H9 (cell line): ENCODE measurements at regions not wholly inside any gene's neighbourhood (a gene's known extent, or its start where the extent isn't known, plus 50 kb on each side); places are given as distances from the start of the nearest gene placed in this dataset.
"Not testable (repeated sequence)": the region's sequence is repeated elsewhere in the genome, so short reads cannot be mapped to it uniquely, and the experiment has no call there.

ENCODE experiments used
- DNase-seq: peaks from one replicate; pipeline ENCODE4 v3.0.0-alpha.2; 2017
- H2AFZ ChIP-seq: one replicate; pipeline ENCODE4 v1.6.1; 2013; ENCODE audit warnings: mild to moderate bottlenecking, low read length, control low read depth, moderate library complexity
- H2AK5ac ChIP-seq: 2 replicates; pipeline ENCODE4 v1.6.1; 2013; ENCODE audit warnings: low read length, control low read depth, mixed read lengths; ENCODE audit not compliant: insufficient read length
- H2BK120ac ChIP-seq: one replicate; pipeline ENCODE4 v1.6.1; 2013; ENCODE audit warnings: low read depth, mild to moderate bottlenecking, low read length, control low read depth, inconsistent platforms; ENCODE audit not compliant: poor library complexity, severe bottlenecking
- H2BK12ac ChIP-seq: 2 replicates; pipeline ENCODE4 v1.6.1; 2013; ENCODE audit warnings: low read length, control low read depth, mixed read lengths, low read depth; ENCODE audit not compliant: insufficient read length
- H2BK15ac ChIP-seq: 2 replicates; pipeline ENCODE4 v1.6.1; 2013; ENCODE audit warnings: low read depth, low read length, control low read depth
- H2BK20ac ChIP-seq: one replicate; pipeline ENCODE4 v1.6.1; 2013; ENCODE audit warnings: low read depth, mild to moderate bottlenecking, low read length, control low read depth, inconsistent platforms; ENCODE audit not compliant: poor library complexity, severe bottlenecking
- H2BK5ac ChIP-seq: 2 replicates; pipeline ENCODE4 v1.6.1; 2013; ENCODE audit warnings: low read length, control low read depth, mixed read lengths; ENCODE audit not compliant: insufficient read length
- H3K14ac ChIP-seq: 2 replicates; pipeline ENCODE4 v1.6.1; 2013; ENCODE audit warnings: low read length, control low read depth; ENCODE audit not compliant: insufficient read depth
- H3K18ac ChIP-seq: 2 replicates; pipeline ENCODE4 v1.6.1; 2013; ENCODE audit warnings: low read depth, mild to moderate bottlenecking, mixed read lengths, low read length, control low read depth; ENCODE audit not compliant: insufficient read length
- H3K23ac ChIP-seq: 2 replicates; pipeline ENCODE4 v1.6.1; 2013; ENCODE audit warnings: low read length, control low read depth, mixed read lengths, low read depth; ENCODE audit not compliant: insufficient read length
- H3K23me2 ChIP-seq: 2 replicates; pipeline ENCODE4 v1.6.1; 2013; ENCODE audit warnings: low read depth, mild to moderate bottlenecking, mixed read lengths, low read length, control low read depth; ENCODE audit not compliant: insufficient read length, poor library complexity, severe bottlenecking
- H3K27ac ChIP-seq: 2 replicates; pipeline ENCODE4 v1.5.1; 2013; ENCODE audit warnings: low read length, control low read depth, mixed read lengths, low read depth; ENCODE audit not compliant: insufficient read length
- H3K27me3 ChIP-seq: 2 replicates; pipeline ENCODE4 v1.6.1; 2013; ENCODE audit warnings: low read length, control low read depth, inconsistent platforms; ENCODE audit not compliant: insufficient read depth
- H3K4ac ChIP-seq: 2 replicates; pipeline ENCODE4 v1.6.1; 2013; ENCODE audit warnings: low read depth, mild to moderate bottlenecking, control low read depth, inconsistent platforms, low read length, moderate library complexity
- H3K4me1 ChIP-seq: 2 replicates; pipeline ENCODE4 v1.6.1; 2013; ENCODE audit warnings: low read length, control low read depth, inconsistent platforms; ENCODE audit not compliant: insufficient read depth
- H3K4me2 ChIP-seq: 2 replicates; pipeline ENCODE4 v1.6.1; 2013; ENCODE audit warnings: low read length, control low read depth, mixed read lengths; ENCODE audit not compliant: insufficient read length, insufficient read depth
- H3K56ac ChIP-seq: 2 replicates; pipeline ENCODE4 v1.6.1; 2013; ENCODE audit warnings: low read depth, mild to moderate bottlenecking, mixed read lengths, low read length, control low read depth; ENCODE audit not compliant: insufficient read length
- H3K79me1 ChIP-seq: 2 replicates; pipeline ENCODE4 v1.6.1; 2013; ENCODE audit warnings: low read depth, mild to moderate bottlenecking, moderate library complexity, low read length, control low read depth, inconsistent platforms; ENCODE audit not compliant: insufficient read depth, poor library complexity, severe bottlenecking
- H3K79me2 ChIP-seq: 2 replicates; pipeline ENCODE4 v1.6.1; 2013; ENCODE audit warnings: low read length, control low read depth, inconsistent platforms; ENCODE audit not compliant: insufficient read depth
- H3K9ac ChIP-seq: 2 replicates; pipeline ENCODE4 v1.6.1; 2013; ENCODE audit warnings: low read length, control low read depth, mixed read lengths; ENCODE audit not compliant: insufficient read length; ENCODE audit errors: extremely low read depth
- H3K9me3 ChIP-seq: one replicate; pipeline ENCODE4 v1.6.1; 2013; ENCODE audit warnings: low read depth, low read length, inconsistent platforms; ENCODE audit not compliant: control insufficient read depth
- H3T11ph ChIP-seq: one replicate; pipeline ENCODE4 v1.6.1; 2013; ENCODE audit warnings: mild to moderate bottlenecking, low read length, control low read depth, inconsistent platforms
- H4K20me1 ChIP-seq: one replicate; pipeline ENCODE4 v1.6.1; 2013; ENCODE audit not compliant: control insufficient read depth, insufficient read length, insufficient read depth
- H4K5ac ChIP-seq: 2 replicates; pipeline ENCODE4 v1.6.1; 2013; ENCODE audit warnings: low read depth, mild to moderate bottlenecking, mixed read lengths, low read length, control low read depth; ENCODE audit not compliant: insufficient read length
- H4K8ac ChIP-seq: replicated peaks from 2 replicates; pipeline ENCODE4 v1.6.1; 2013; ENCODE audit warnings: low read length, control low read depth, mixed read lengths, low read depth; ENCODE audit not compliant: insufficient read length
- H4K91ac ChIP-seq: 2 replicates; pipeline ENCODE4 v1.6.1; 2013; ENCODE audit warnings: low read depth, mild to moderate bottlenecking, moderate library complexity, mixed read lengths, low read length, control low read depth; ENCODE audit not compliant: insufficient read length
- H3K27ac Mint-ChIP-seq, 3 experiments: 2 replicates in 2 of 3; 3 replicates in 1 of 3; pipeline ENCODE4 v1.8.0; 2020 to 2021; ENCODE audit warnings: mixed read lengths in 3 of 3, mild to moderate bottlenecking in 1 of 3, moderate library complexity in 1 of 3
- H3K27me3 Mint-ChIP-seq: 2 replicates; pipeline ENCODE4 v1.8.0; 2021; ENCODE audit warnings: low read depth, mild to moderate bottlenecking, moderate library complexity, mixed read lengths
- H3K36me3 Mint-ChIP-seq, 3 experiments: 2 replicates in 2 of 3; 3 replicates in 1 of 3; pipeline ENCODE4 v1.8.0; 2020 to 2021; ENCODE audit warnings: low read depth in 3 of 3, mixed read lengths in 3 of 3; ENCODE audit not compliant: insufficient read depth in 1 of 3
- H3K4me1 Mint-ChIP-seq, 2 experiments: 2 replicates each; pipeline ENCODE4 v1.8.0; 2020; ENCODE audit warnings: mixed read lengths in 2 of 2
- H3K4me3 Mint-ChIP-seq, 2 experiments: 2 replicates in 1 of 2; 3 replicates in 1 of 2; pipeline ENCODE4 v1.8.0; 2020 to 2021; ENCODE audit warnings: mild to moderate bottlenecking in 2 of 2, mixed read lengths in 2 of 2, moderate library complexity in 1 of 2
- H3K9me3 Mint-ChIP-seq, 2 experiments: 2 replicates in 1 of 2; 3 replicates in 1 of 2; pipeline ENCODE4 v1.8.0; 2020; ENCODE audit warnings: mild to moderate bottlenecking in 2 of 2, mixed read lengths in 2 of 2, moderate library complexity in 1 of 2
- WGBS: extraction: QIAGEN DNeasy Blood & Tissue Kit; methylation state at CpG from one replicate; pipeline ENCODE4 v1.1.7; 2013; ENCODE audit warnings: missing lambda C conversion rate, low lambda C conversion rate, mixed read lengths; ENCODE audit not compliant: insufficient read length; ENCODE audit errors: extremely low coverage; 5-methylcytosine and 5-hydroxymethylcytosine counted together

DNA sequence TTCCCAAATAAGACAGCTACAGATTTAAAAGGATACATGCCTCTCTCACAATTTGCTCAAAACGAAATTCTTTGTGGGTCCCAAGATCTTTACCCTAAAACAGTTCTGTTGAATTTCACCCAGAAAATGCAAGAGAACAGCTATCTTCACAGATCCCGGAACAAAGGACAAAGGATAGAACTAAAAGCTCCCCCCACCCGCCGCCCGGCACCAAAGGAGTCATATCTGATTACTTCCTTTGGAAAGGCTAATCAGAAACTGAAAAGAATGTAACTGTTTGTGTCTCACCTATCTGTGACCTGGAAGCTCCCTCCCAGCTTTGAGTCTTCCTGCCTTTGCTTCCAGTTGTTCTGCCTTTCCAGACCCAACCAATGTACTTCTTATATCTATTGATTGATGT, 339.2 kb downstream of the CNTNAP3B start:
- not testable (repeated sequence) for H3K27me3 Mint-ChIP-seq, H3K4me1 ChIP-seq, H3T11ph ChIP-seq, H2AFZ ChIP-seq, H4K8ac ChIP-seq, H2AK5ac ChIP-seq, H2BK15ac ChIP-seq, DNase-seq, H3K23me2 ChIP-seq, H3K9ac ChIP-seq, H2BK5ac ChIP-seq, H3K36me3 Mint-ChIP-seq, H3K27me3 ChIP-seq, H3K14ac ChIP-seq, H3K4me2 ChIP-seq, H2BK20ac ChIP-seq, H2BK12ac ChIP-seq, H3K18ac ChIP-seq, H3K27ac ChIP-seq, H3K79me1 ChIP-seq, H3K23ac ChIP-seq, H3K56ac ChIP-seq, H2BK120ac ChIP-seq, H4K20me1 ChIP-seq, H4K91ac ChIP-seq, H3K4ac ChIP-seq, H4K5ac ChIP-seq, H3K9me3 ChIP-seq, H3K79me2 ChIP-seq, H3K4me3 Mint-ChIP-seq, H3K27ac Mint-ChIP-seq, H3K9me3 Mint-ChIP-seq
- peaks cover 9 to 11% of the 10 kb centered on the region in 2 experiments for H3K4me1 Mint-ChIP-seq
- no CpG with 5 or more reads among the region's 5 CpGs for WGBS

DNA sequence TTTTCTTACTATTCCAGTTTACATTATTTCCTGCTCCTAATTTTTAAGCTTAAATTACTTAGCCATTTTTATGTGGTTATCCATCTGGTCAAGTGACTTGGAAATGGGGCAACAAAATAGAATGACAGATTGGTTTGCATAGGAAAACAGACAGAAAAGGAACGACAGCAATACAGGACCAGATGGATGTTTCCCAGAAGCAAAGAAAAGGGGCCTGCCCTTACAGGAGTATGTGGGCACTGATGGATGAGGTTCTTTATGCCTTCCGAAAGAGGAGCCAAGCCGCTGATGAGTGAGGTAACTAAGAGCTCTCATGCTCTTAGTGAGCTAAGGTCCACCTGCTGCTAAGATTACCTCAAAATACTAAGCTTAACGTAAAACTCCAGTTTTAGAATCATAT, 339.8 kb downstream of the CNTNAP3B start:
- not testable (repeated sequence) for H3K79me2 ChIP-seq, H3K9me3 ChIP-seq, H3K4ac ChIP-seq, H3K4me2 ChIP-seq, H4K91ac ChIP-seq, H4K20me1 ChIP-seq, H2BK20ac ChIP-seq, H2BK5ac ChIP-seq, H3K18ac ChIP-seq, H3K9me3 Mint-ChIP-seq, H3K27ac Mint-ChIP-seq, H3K27me3 ChIP-seq, H2AK5ac ChIP-seq, DNase-seq, H3T11ph ChIP-seq, H2AFZ ChIP-seq, H3K9ac ChIP-seq, H4K5ac ChIP-seq, H3K4me1 ChIP-seq, H3K27me3 Mint-ChIP-seq, H2BK15ac ChIP-seq, H2BK12ac ChIP-seq, H3K23me2 ChIP-seq, H3K56ac ChIP-seq, H3K27ac ChIP-seq, H4K8ac ChIP-seq, H3K4me3 Mint-ChIP-seq, H3K36me3 Mint-ChIP-seq, H3K14ac ChIP-seq, H3K79me1 ChIP-seq, H3K23ac ChIP-seq, H2BK120ac ChIP-seq
- WGBS: no CpG with 5 or more reads among the region's 4 CpGs
- peaks cover 9 to 11% of the 10 kb centered on the region in 2 experiments for H3K4me1 Mint-ChIP-seq
